Stomach (tissue), 4 donors: ENCODE measurements at regions not wholly inside any gene's neighbourhood (a gene's known extent, or its start where the extent isn't known, plus 50 kb on each side); places are given as distances from the start of the nearest gene placed in this dataset.

Experiments
- EP300 ChIP-seq: sonication (generic); formaldehyde crosslinking; IDR thresholded peaks from one replicate; pipeline ENCODE4 v1.6.1; 2017; ENCODE audit warnings: antibody characterized with exemption
- POLR2A ChIP-seq, 4 donors: fragments of 450-650 bp; IDR thresholded peaks; one replicate each; pipeline ENCODE4 v1.6.1; 2016; ENCODE audit warnings: antibody characterized with exemption in 4 of 4, control low read depth in 2 of 4, mild to moderate bottlenecking in 1 of 4, moderate library complexity in 1 of 4
- POLR2AphosphoS5 ChIP-seq, 3 donors: sonication (generic); formaldehyde crosslinking; IDR thresholded peaks; one replicate each; pipeline ENCODE4 v1.6.1; 2016; ENCODE audit warnings: antibody characterized with exemption in 3 of 3
- TF ChIP-seq, protein P1 (sequence below), 7 experiments: fragments of 450-650 bp in 4 of 7; fragments of 200-600 bp in 3 of 7; sonication (generic) in 3 of 7; IDR thresholded peaks; one replicate each; pipeline ENCODE4 v1.5.1; 2016 to 2019; ENCODE audit warnings: antibody characterized with exemption in 7 of 7, control low read depth in 2 of 7, mild to moderate bottlenecking in 1 of 7

- no peak for TF ChIP-seq POLR2A (IDR thresholded peaks at IDR 0.05)
- TF ChIP-seq, protein P1, sequence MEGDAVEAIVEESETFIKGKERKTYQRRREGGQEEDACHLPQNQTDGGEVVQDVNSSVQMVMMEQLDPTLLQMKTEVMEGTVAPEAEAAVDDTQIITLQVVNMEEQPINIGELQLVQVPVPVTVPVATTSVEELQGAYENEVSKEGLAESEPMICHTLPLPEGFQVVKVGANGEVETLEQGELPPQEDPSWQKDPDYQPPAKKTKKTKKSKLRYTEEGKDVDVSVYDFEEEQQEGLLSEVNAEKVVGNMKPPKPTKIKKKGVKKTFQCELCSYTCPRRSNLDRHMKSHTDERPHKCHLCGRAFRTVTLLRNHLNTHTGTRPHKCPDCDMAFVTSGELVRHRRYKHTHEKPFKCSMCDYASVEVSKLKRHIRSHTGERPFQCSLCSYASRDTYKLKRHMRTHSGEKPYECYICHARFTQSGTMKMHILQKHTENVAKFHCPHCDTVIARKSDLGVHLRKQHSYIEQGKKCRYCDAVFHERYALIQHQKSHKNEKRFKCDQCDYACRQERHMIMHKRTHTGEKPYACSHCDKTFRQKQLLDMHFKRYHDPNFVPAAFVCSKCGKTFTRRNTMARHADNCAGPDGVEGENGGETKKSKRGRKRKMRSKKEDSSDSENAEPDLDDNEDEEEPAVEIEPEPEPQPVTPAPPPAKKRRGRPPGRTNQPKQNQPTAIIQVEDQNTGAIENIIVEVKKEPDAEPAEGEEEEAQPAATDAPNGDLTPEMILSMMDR (IDR thresholded peaks at IDR 0.05): no peak
- TF ChIP-seq EP300: no peak
- no peak for TF ChIP-seq POLR2AphosphoS5 (IDR thresholded peaks at IDR 0.05)
Measured at GRCh38 chr21:25494804-25495203, 112.5 kb downstream of the MRPL39 start.
